T-cell (primary cell): ENCODE measurements at regions not wholly inside any gene's neighbourhood (a gene's known extent, or its start where the extent isn't known, plus 50 kb on each side); places are given as distances from the start of the nearest gene placed in this dataset.
"Not testable (repeated sequence)": the region's sequence is repeated elsewhere in the genome, so short reads cannot be mapped to it uniquely, and the experiment has no call there.

Experiments used
- ATAC-seq, 4 experiments: fragments of 200-7000 bp in 3 of 4; fragments of 150-1000 bp in 1 of 4; cut with Tn5 transposase; replicated peaks in 1 of 4; 1 replicate in 3 of 4; 2 replicates in 1 of 4; pipeline ENCODE4 v1.10.0; 2021; ENCODE audit warnings: moderate library complexity in 3 of 4, mild to moderate bottlenecking in 2 of 4, moderate number of reproducible peaks in 1 of 4
- CTCF ChIA-PET, 2 donors: fragments of 300-600 bp; sonication (Branson Sonifier 250); formaldehyde crosslinking; loops; one replicate each; lab custom pipeline; 2022; ENCODE audit warnings: antibody characterized with exemption in 2 of 2; lab: Charles Lee
- POLR2A ChIA-PET, 2 donors: fragments of 300-600 bp; sonication (Branson Sonifier 250); formaldehyde crosslinking; loops; one replicate each; lab custom pipeline; 2022; ENCODE audit warnings: antibody characterized with exemption in 2 of 2; lab: Charles Lee
- DNase-seq, 35 experiments: peaks; one replicate each; pipeline versions ENCODE4 v3.0.0 to v3.0.0-alpha.2; 2013 to 2023
- H3K27ac ChIP-seq: one replicate; pipeline ENCODE4 v1.5.1; 2013; ENCODE audit warnings: low read length
- H3K27me3 ChIP-seq, 2 experiments: replicated peaks in 1 of 2; 1 replicate in 1 of 2; 2 replicates in 1 of 2; pipeline versions ENCODE4 v1.6.1 to v1.7.0; 2013; ENCODE audit warnings: low read length in 1 of 2, mixed read lengths in 1 of 2; ENCODE audit not compliant: control insufficient read depth in 2 of 2, insufficient read depth in 2 of 2; ENCODE audit errors: extremely low read depth in 1 of 2
- H3K36me3 ChIP-seq, 2 donors: 1 replicate in 1 of 2; 2 replicates in 1 of 2; pipeline versions ENCODE4 v1.6.1 to v1.7.0; 2013; ENCODE audit warnings: low read length in 1 of 2; ENCODE audit not compliant: control insufficient read depth in 2 of 2, insufficient read depth in 1 of 2; ENCODE audit errors: extremely low read depth in 1 of 2
- H3K4me1 ChIP-seq, 2 experiments: 1 replicate in 1 of 2; 2 replicates in 1 of 2; pipeline versions ENCODE4 v1.6.1 to v1.7.0; 2013; ENCODE audit warnings: low read length in 2 of 2, mixed read lengths in 1 of 2; ENCODE audit not compliant: insufficient read depth in 2 of 2, control insufficient read depth in 1 of 2; ENCODE audit errors: extremely low read depth in 1 of 2
- H3K4me3 ChIP-seq, 2 donors: 1 replicate in 1 of 2; 2 replicates in 1 of 2; pipeline versions ENCODE4 v1.5.1 to v1.7.0; 2013; ENCODE audit warnings: mild to moderate bottlenecking in 2 of 2, low read length in 1 of 2, moderate library complexity in 1 of 2; ENCODE audit not compliant: control insufficient read depth in 1 of 2; ENCODE audit errors: extremely low read depth in 1 of 2
- H3K9me3 ChIP-seq: 2 replicates; pipeline ENCODE4 v1.7.0; 2013
- H3K27ac Mint-ChIP-seq, 2 donors: one replicate each; pipeline ENCODE4 v1.8.0; 2020 to 2021; ENCODE audit warnings: mild to moderate bottlenecking in 2 of 2, mixed read lengths in 2 of 2
- H3K27me3 Mint-ChIP-seq, 2 donors: one replicate each; pipeline ENCODE4 v1.8.0; 2021 to 2022; ENCODE audit warnings: mixed read lengths in 2 of 2
- H3K36me3 Mint-ChIP-seq: one replicate; pipeline ENCODE4 v1.8.0; 2021; ENCODE audit warnings: mixed read lengths
- H3K4me1 Mint-ChIP-seq, 3 donors: one replicate each; pipeline ENCODE4 v1.8.0; 2020 to 2022; ENCODE audit warnings: mixed read lengths in 3 of 3, mild to moderate bottlenecking in 1 of 3
- H3K4me3 Mint-ChIP-seq, 3 donors: one replicate each; pipeline ENCODE4 v1.8.0; 2020 to 2022; ENCODE audit warnings: mild to moderate bottlenecking in 3 of 3, mixed read lengths in 3 of 3, moderate library complexity in 3 of 3
- H3K9me3 Mint-ChIP-seq, 3 donors: one replicate each; pipeline ENCODE4 v1.8.0; 2020 to 2022; ENCODE audit warnings: mixed read lengths in 3 of 3
- WGBS: methylation state at CpG from one replicate; pipeline ENCODE4 v1.1.5; 2013; ENCODE audit warnings: missing lambda C conversion rate; ENCODE audit not compliant: insufficient coverage; 5-methylcytosine and 5-hydroxymethylcytosine counted together

- CTCF ChIA-PET: no interaction called here
- H3K27ac ChIP-seq: no peak overlapping the region
- H3K4me3 Mint-ChIP-seq: no peak overlapping the region
- H3K4me1 Mint-ChIP-seq: no peaks in the 10 kb centered on the region
- H3K9me3 Mint-ChIP-seq: peaks cover 0 to 4% (median 4%) of the 10 kb centered on the region in 3 donors
- ATAC-seq: no peak
- H3K36me3 Mint-ChIP-seq: no peaks in the 10 kb centered on the region
- no peaks in the 10 kb centered on the region for H3K36me3 ChIP-seq
- DNase-seq: no peak
- no peaks in the 10 kb centered on the region for H3K4me1 ChIP-seq
- no peaks in the 10 kb centered on the region for H3K27me3 Mint-ChIP-seq
- H3K27ac Mint-ChIP-seq: no peak overlapping the region
- no peaks in the 10 kb centered on the region for H3K9me3 ChIP-seq
- H3K27me3 ChIP-seq: no peaks in the 10 kb centered on the region
- POLR2A ChIA-PET: no interaction called here
- WGBS: no CpG with 5 or more reads among the region's 1 CpG
- H3K4me3 ChIP-seq: no peak overlapping the region
Observed at GRCh38 chr2:76187415-76187814, 476.7 kb upstream of the GCFC2 start.

- DNase-seq: no peak
- H3K36me3 ChIP-seq: no peaks in the 10 kb centered on the region
- 100% methylated on average over 1 of the region's 1 CpG for WGBS
- H3K4me1 ChIP-seq: no peaks in the 10 kb centered on the region
- H3K4me3 Mint-ChIP-seq: no peak overlapping the region
- H3K27ac Mint-ChIP-seq: no peak overlapping the region
- H3K27me3 Mint-ChIP-seq: no peaks in the 10 kb centered on the region
- no peaks in the 10 kb centered on the region for H3K36me3 Mint-ChIP-seq
- ChIA-PET POLR2A (no interaction called here), CTCF (no interaction called here)
- no peaks in the 10 kb centered on the region for H3K27me3 ChIP-seq
- no peaks in the 10 kb centered on the region for H3K4me1 Mint-ChIP-seq
- H3K4me3 ChIP-seq: no peak overlapping the region
- ATAC-seq: no peak
- H3K9me3 Mint-ChIP-seq: peaks cover 17 to 42% (median 27%) of the 10 kb centered on the region in 3 donors
- no peak overlapping the region for H3K27ac ChIP-seq
- H3K9me3 ChIP-seq: no peaks in the 10 kb centered on the region
Observed at GRCh38 chr2:76180676-76181075, 470.0 kb upstream of the GCFC2 start.

GRCh38 chr2:76178610-76179009 is 467.9 kb upstream of the GCFC2 start:
- ATAC-seq (no peak), DNase-seq (no peak)
- no peak overlapping the region for H3K4me3 Mint-ChIP-seq
- CTCF ChIA-PET: no interaction called here
- H3K36me3 ChIP-seq: no peaks in the 10 kb centered on the region
- H3K9me3 Mint-ChIP-seq: peaks cover 36 to 57% (median 40%) of the 10 kb centered on the region in 3 donors
- no peaks in the 10 kb centered on the region for H3K27me3 ChIP-seq
- H3K27ac ChIP-seq: no peak overlapping the region
- no peaks in the 10 kb centered on the region for H3K36me3 Mint-ChIP-seq
- no peak overlapping the region for H3K27ac Mint-ChIP-seq
- no peak overlapping the region for H3K4me3 ChIP-seq
- peaks cover 6% of the 10 kb centered on the region for H3K9me3 ChIP-seq
- no peaks in the 10 kb centered on the region for H3K4me1 ChIP-seq
- H3K27me3 Mint-ChIP-seq: no peaks in the 10 kb centered on the region
- POLR2A ChIA-PET: no interaction called here
- no peaks in the 10 kb centered on the region for H3K4me1 Mint-ChIP-seq
- WGBS: no CpG with 5 or more reads among the region's 1 CpG

- Mint-ChIP-seq H3K4me1 (no peaks in the 10 kb centered on the region), H3K4me3 (no peak overlapping the region), H3K27ac (no peak overlapping the region), H3K27me3 (no peaks in the 10 kb centered on the region), H3K9me3 (peaks cover 35 to 46% (median 36%) of the 10 kb centered on the region in 3 donors), H3K36me3 (no peaks in the 10 kb centered on the region)
- no peak overlapping the region for H3K27ac ChIP-seq
- no peaks in the 10 kb centered on the region for H3K4me1 ChIP-seq
- POLR2A ChIA-PET: no interaction called here
- ATAC-seq: no peak
- peaks cover 6% of the 10 kb centered on the region for H3K9me3 ChIP-seq
- H3K27me3 ChIP-seq: no peaks in the 10 kb centered on the region
- CTCF ChIA-PET: no interaction called here
- DNase-seq: no peak
- WGBS: no CpG with 5 or more reads among the region's 3 CpGs
- no peaks in the 10 kb centered on the region for H3K36me3 ChIP-seq
- H3K4me3 ChIP-seq: no peak overlapping the region
Observed at GRCh38 chr2:76175295-76175694, 464.6 kb upstream of the GCFC2 start.

GRCh38 chr2:76174505-76174904 is 463.8 kb upstream of the GCFC2 start:
- Mint-ChIP-seq H3K27ac (no peak overlapping the region), H3K4me1 (no peaks in the 10 kb centered on the region), H3K9me3 (peaks cover 35 to 46% (median 36%) of the 10 kb centered on the region in 3 donors), H3K4me3 (no peak overlapping the region), H3K27me3 (no peaks in the 10 kb centered on the region), H3K36me3 (no peaks in the 10 kb centered on the region)
- POLR2A ChIA-PET: no interaction called here
- H3K27me3 ChIP-seq: no peaks in the 10 kb centered on the region
- WGBS: no CpG with 5 or more reads among the region's 2 CpGs
- ATAC-seq: no peak
- no peak overlapping the region for H3K4me3 ChIP-seq
- no peaks in the 10 kb centered on the region for H3K4me1 ChIP-seq
- CTCF ChIA-PET: no interaction called here
- no peak for DNase-seq
- H3K27ac ChIP-seq: no peak overlapping the region
- peaks cover 6% of the 10 kb centered on the region for H3K9me3 ChIP-seq
- H3K36me3 ChIP-seq: no peaks in the 10 kb centered on the region

- H3K27ac ChIP-seq, H3K27me3 ChIP-seq, H3K4me1 ChIP-seq, H3K9me3 ChIP-seq, H3K36me3 ChIP-seq, H3K27me3 Mint-ChIP-seq, ATAC-seq, H3K27ac Mint-ChIP-seq, H3K4me3 Mint-ChIP-seq, CTCF ChIA-PET, H3K4me3 ChIP-seq, H3K4me1 Mint-ChIP-seq, DNase-seq, H3K36me3 Mint-ChIP-seq: not testable (repeated sequence)
- WGBS: no CpG with 5 or more reads among the region's 1 CpG
- POLR2A ChIA-PET: interaction anchor here in 1 of 2 donors (0.6 kb wide), 1 partner anchor 887 kb away, joined by 4 read pairs; no protein-coding TSS in a partner anchor
- peaks cover 29 to 33% (median 32%) of the 10 kb centered on the region in 3 donors for H3K9me3 Mint-ChIP-seq
Observed at GRCh38 chr2:76173206-76173605, 462.5 kb upstream of the GCFC2 start.

GRCh38 chr2:76172154-76172595 is 461.5 kb upstream of the GCFC2 start:
- ATAC-seq, POLR2A ChIA-PET, H3K36me3 Mint-ChIP-seq, H3K36me3 ChIP-seq, H3K9me3 ChIP-seq, H3K27me3 Mint-ChIP-seq, H3K4me1 ChIP-seq, CTCF ChIA-PET, H3K4me1 Mint-ChIP-seq, H3K4me3 ChIP-seq, H3K27ac Mint-ChIP-seq, DNase-seq, H3K4me3 Mint-ChIP-seq, H3K27me3 ChIP-seq, H3K27ac ChIP-seq: not testable (repeated sequence)
- peaks cover 26 to 31% (median 29%) of the 10 kb centered on the region in 3 donors for H3K9me3 Mint-ChIP-seq
